Tibial nerve (tissue), 4 donors: ENCODE measurements at regions not wholly inside any gene's neighbourhood (a gene's known extent, or its start where the extent isn't known, plus 50 kb on each side); places are given as distances from the start of the nearest gene placed in this dataset.

Experiments used
- DNase-seq, 2 donors: peaks; one replicate each; pipeline ENCODE4 v3.0.0-alpha.2; 2019; ENCODE audit warnings: low spot score in 2 of 2
- H3K27ac ChIP-seq, 4 donors: fragments of 200-600 bp; sonication (generic) in 3 of 4; one replicate each; pipeline ENCODE4 v1.5.1; 2017 to 2019; ENCODE audit warnings: mild to moderate bottlenecking in 1 of 4
- H3K27me3 ChIP-seq, 2 donors: fragments of 200-600 bp; sonication (generic) in 1 of 2; one replicate each; pipeline versions ENCODE4 v1.5.1 to v1.6.0; 2017 to 2019
- H3K36me3 ChIP-seq, 3 donors: fragments of 200-600 bp; sonication (generic); one replicate each; pipeline ENCODE4 v1.5.1; 2018 to 2019
- H3K4me1 ChIP-seq, 4 donors: fragments of 200-600 bp; sonication (generic) in 3 of 4; one replicate each; pipeline ENCODE4 v1.5.1; 2017 to 2019
- H3K4me3 ChIP-seq, 4 donors: fragments of 200-600 bp; sonication (generic) in 3 of 4; one replicate each; pipeline ENCODE4 v1.5.1; 2017 to 2019; ENCODE audit warnings: mild to moderate bottlenecking in 1 of 4, moderate library complexity in 1 of 4
- H3K9me3 ChIP-seq, 4 donors: fragments of 200-600 bp; sonication (generic) in 3 of 4; one replicate each; pipeline ENCODE4 v1.5.1; 2017 to 2019
- CTCF ChIP-seq, 5 experiments: fragments of 200-600 bp in 3 of 5; fragments of 450-650 bp in 2 of 5; sonication (generic) in 3 of 5; IDR thresholded peaks; one replicate each; pipeline ENCODE4 v1.5.1; 2016 to 2019; ENCODE audit warnings: antibody characterized with exemption in 5 of 5, mild to moderate bottlenecking in 3 of 5, moderate library complexity in 2 of 5
- EP300 ChIP-seq, 2 donors: sonication (generic); formaldehyde crosslinking; IDR thresholded peaks; one replicate each; pipeline ENCODE4 v1.6.1; 2017; ENCODE audit warnings: antibody characterized with exemption in 2 of 2, mild to moderate bottlenecking in 1 of 2
- POLR2A ChIP-seq, 2 donors: fragments of 450-650 bp; IDR thresholded peaks; one replicate each; pipeline ENCODE4 v1.6.1; 2017; ENCODE audit warnings: antibody characterized with exemption in 2 of 2, mild to moderate bottlenecking in 2 of 2, moderate library complexity in 2 of 2
- WGBS, 2 donors: methylation state at CpG; one replicate each; pipeline ENCODE4 v1.1.5; 2018; 5-methylcytosine and 5-hydroxymethylcytosine counted together

- DNase-seq: no peak
- Histone ChIP-seq H3K9me3 (no peaks in the 10 kb centered on the region), H3K4me1 (peaks cover 0 to 4% (median 0%) of the 10 kb centered on the region in 4 donors), H3K27me3 (no peaks in the 10 kb centered on the region), H3K27ac (no peak overlapping the region), H3K36me3 (no peaks in the 10 kb centered on the region), H3K4me3 (no peak overlapping the region)
- 74 to 76% methylated on average over 3 of the region's 3 CpGs for WGBS, 2 donors
- TF ChIP-seq POLR2A (IDR thresholded peaks at IDR 0.05): no peak
- TF ChIP-seq CTCF (IDR thresholded peaks at IDR 0.05): no peak
- TF ChIP-seq EP300 (IDR thresholded peaks at IDR 0.05): no peak
Observed at GRCh38 chr4:124861761-124862160, 149.2 kb upstream of the ANKRD50 start.

- WGBS, 2 donors: 85 to 86% methylated on average over 3 of the region's 3 CpGs
- no peak for DNase-seq
- TF ChIP-seq POLR2A (IDR thresholded peaks at IDR 0.05) (no peak), CTCF (IDR thresholded peaks at IDR 0.05) (no peak), EP300 (IDR thresholded peaks at IDR 0.05) (no peak)
- H3K36me3 ChIP-seq: no peaks in the 10 kb centered on the region
- H3K27ac ChIP-seq: no peak overlapping the region
- no peaks in the 10 kb centered on the region for H3K27me3 ChIP-seq
- no peaks in the 10 kb centered on the region for H3K4me1 ChIP-seq
- H3K4me3 ChIP-seq: no peak overlapping the region
- no peaks in the 10 kb centered on the region for H3K9me3 ChIP-seq
Observed at GRCh38 chr4:124854968-124855367, 142.4 kb upstream of the ANKRD50 start.

GRCh38 chr4:124851741-124852140, 139.2 kb upstream of the ANKRD50 start:
- Histone ChIP-seq H3K9me3 (no peaks in the 10 kb centered on the region), H3K4me1 (no peaks in the 10 kb centered on the region), H3K27me3 (no peaks in the 10 kb centered on the region), H3K36me3 (no peaks in the 10 kb centered on the region), H3K27ac (no peak overlapping the region), H3K4me3 (no peak overlapping the region)
- no peak for DNase-seq
- WGBS, 2 donors: 94% methylated on average over 2 of the region's 2 CpGs
- TF ChIP-seq CTCF (IDR thresholded peaks at IDR 0.05): no peak
- TF ChIP-seq POLR2A (IDR thresholded peaks at IDR 0.05): no peak
- TF ChIP-seq EP300 (IDR thresholded peaks at IDR 0.05): no peak

- Histone ChIP-seq H3K27me3 (no peaks in the 10 kb centered on the region), H3K9me3 (peaks cover 0 to 11% (median 0%) of the 10 kb centered on the region in 4 donors), H3K27ac (no peak overlapping the region), H3K4me3 (no peak overlapping the region), H3K36me3 (no peaks in the 10 kb centered on the region), H3K4me1 (no peaks in the 10 kb centered on the region)
- no peak for DNase-seq
- no peak for TF ChIP-seq POLR2A (IDR thresholded peaks at IDR 0.05)
- TF ChIP-seq EP300 (IDR thresholded peaks at IDR 0.05): no peak
- TF ChIP-seq CTCF (IDR thresholded peaks at IDR 0.05): no peak
- WGBS, 2 donors: 74 to 86% methylated on average over 5 of the region's 5 CpGs
Observed at GRCh38 chr4:124846306-124846705, 133.8 kb upstream of the ANKRD50 start.

GRCh38 chr4:124839786-124840390, 127.4 kb upstream of the ANKRD50 start:
- H3K27ac ChIP-seq: no peak overlapping the region
- H3K27me3 ChIP-seq: no peaks in the 10 kb centered on the region
- no peaks in the 10 kb centered on the region for H3K4me1 ChIP-seq
- no peak for TF ChIP-seq POLR2A (IDR thresholded peaks at IDR 0.05)
- DNase-seq: no peak
- no peak overlapping the region for H3K4me3 ChIP-seq
- 80 to 83% methylated on average over 3 of the region's 3 CpGs for WGBS, 2 donors
- H3K36me3 ChIP-seq: no peaks in the 10 kb centered on the region
- peaks cover 0 to 44% (median 6%) of the 10 kb centered on the region in 4 donors for H3K9me3 ChIP-seq
